HG03095 (cell line): ENCODE measurements at regions not wholly inside any gene's neighbourhood (a gene's known extent, or its start where the extent isn't known, plus 50 kb on each side); places are given as distances from the start of the nearest gene placed in this dataset.
"Not testable (repeated sequence)": the region's sequence is repeated elsewhere in the genome, so short reads cannot be mapped to it uniquely, and the experiment has no call there.

Experiments used
- ATAC-seq: cut with Tn5 transposase; IDR thresholded peaks from one replicate; pipeline ENCODE4 v1.9.1; 2021; ENCODE audit warnings: moderate library complexity; ENCODE audit not compliant: unreplicated experiment

DNA sequence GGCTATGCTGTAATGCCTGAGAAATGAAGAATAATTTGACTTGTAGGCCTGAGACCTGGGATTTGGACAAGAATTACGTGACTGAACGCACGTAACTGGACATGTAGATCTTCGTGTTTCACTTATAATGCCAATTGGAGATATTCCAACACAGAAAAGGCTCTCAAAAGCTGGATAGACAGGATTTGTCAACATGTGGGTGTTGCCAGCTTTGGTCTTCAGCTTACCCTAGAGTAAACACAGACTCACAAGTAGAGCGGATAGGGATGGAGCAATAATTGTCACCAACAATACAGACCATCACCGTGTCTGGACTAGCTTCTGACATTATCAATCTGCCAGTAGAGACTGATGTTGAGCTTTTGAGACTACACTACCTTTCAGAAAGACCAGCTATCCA lies 1511.0 kb upstream of the ADGRL3 start:
- ATAC-seq, result no peak

DNA sequence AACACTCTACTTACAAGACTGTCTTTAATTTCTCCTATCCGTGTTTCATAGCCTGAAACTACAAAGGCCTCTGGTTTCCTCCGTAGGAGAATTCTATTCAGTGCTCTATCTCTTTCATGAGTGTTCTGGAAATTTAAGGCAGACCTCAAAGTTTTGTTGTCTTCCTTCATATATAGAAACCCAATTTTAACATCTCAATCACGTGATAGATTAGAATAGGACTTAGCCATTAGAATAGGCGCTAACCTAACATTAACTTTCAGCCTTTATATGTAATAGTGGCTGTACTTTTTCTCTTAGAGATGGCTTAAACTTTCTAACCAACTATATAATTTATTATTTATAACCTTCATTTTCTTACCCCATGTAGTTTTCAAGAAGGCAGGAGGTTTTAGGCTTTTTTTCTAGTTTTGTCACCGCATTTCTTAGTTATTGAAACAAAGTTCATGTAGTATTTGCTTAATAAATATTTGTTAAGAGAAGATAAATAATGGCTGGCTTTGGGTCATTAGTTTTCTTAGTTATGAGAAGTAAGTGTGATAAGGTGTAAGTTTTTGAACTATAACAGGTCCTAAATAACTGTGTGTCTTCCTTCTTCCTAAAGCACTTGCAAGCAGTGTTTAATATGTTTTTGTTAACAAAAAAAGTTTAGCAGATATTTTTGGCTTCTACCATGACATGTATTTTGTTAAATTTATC lies 1504.6 kb upstream of the ADGRL3 start:
- no peak for ATAC-seq

DNA sequence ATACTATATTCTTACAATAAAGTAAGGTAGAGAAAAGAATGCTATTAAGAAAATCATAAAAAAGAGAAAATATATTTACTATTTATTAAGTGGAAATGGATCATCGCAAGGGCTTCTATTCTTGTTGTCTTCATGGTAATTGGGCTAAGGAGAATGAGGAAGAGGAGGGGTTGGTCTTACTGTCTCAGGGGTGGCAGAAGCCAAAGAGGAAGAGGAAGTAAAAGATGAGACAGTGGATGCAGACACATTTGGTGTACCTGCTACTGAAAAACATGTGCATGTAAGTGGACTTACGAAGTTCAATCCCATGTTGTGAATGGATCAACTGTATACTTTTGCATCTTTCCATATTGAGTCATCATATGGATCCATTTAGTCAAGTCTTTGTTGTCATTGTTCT lies 1502.1 kb upstream of the ADGRL3 start:
- no peak for ATAC-seq

DNA sequence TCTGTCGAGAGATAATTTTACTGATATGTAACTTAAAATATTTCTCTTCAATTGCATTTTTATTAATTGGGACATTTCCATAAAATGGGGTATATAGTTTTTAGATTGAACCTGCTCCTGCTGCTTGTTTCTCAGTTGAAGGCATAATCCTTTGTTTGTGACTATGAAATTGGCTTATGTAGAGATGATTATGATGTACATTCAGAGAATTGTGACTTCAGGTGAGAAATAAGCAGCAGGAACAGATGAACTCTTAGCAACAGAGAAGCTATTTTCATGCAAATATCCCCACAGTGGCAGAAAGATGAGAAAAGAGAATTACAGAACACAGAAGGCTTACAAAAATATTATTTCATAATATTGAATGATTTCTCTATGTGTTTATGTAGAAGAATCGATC lies 1499.5 kb upstream of the ADGRL3 start:
- ATAC-seq, result no peak

DNA sequence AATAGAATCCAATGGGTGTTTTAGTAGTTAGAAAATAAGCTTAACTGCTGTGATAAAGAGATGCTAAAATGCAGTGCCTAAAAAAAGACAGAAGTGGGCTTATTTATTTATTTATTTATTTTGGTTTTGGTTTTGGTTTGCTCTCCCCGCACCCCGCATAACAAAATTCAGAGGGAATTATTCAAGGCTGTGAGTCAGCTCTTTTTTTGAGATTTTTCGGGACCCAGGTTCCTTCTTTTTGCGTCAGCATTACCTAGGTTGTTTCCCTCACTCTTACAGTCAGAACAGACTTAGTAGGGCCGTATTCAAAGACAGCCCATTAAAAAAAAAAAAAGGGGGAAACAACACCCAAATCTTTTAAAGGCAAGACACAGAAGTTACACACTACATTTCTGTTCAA lies 1495.5 kb upstream of the ADGRL3 start:
- ATAC-seq, result no peak

DNA sequence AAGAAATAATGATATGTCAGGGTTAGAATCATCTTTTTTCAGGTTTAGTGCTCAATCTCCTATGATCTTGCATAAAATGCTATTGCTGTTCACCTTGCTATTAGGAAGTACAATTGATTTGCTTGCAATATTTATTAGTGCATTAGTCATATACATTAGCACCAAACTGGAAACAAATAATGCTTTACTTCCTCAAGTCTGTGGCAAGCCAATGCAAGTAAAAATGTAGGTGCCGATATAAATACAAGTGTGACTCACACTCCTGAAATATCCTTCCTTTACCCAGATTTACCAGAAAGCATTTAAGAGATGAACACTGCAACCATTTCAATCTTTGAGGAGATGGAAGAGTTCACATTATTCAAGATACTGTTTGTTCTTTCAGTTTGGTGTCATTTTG lies 1487.7 kb upstream of the ADGRL3 start:
- ATAC-seq, result no peak

DNA sequence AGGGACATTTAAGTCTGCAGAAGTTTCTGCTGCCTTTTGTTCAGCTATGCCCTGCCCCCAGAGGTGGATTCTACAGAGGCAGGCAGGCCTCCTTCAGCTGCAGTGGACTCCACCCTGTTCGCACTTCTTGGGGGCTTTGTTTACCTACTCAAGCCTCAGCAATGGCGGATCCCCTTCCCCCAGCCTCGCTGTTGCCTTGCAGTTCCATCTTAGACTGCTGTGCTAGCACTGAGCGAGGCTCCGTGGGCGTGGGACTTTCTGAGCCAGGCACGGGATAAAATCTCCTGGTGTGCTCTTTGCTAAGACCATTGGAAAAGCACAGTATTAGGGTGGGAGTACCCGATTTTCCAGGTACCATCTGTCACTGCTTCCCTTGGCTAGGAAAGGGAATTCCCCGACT lies 1475.8 kb upstream of the ADGRL3 start:
- not testable (repeated sequence) for ATAC-seq

DNA sequence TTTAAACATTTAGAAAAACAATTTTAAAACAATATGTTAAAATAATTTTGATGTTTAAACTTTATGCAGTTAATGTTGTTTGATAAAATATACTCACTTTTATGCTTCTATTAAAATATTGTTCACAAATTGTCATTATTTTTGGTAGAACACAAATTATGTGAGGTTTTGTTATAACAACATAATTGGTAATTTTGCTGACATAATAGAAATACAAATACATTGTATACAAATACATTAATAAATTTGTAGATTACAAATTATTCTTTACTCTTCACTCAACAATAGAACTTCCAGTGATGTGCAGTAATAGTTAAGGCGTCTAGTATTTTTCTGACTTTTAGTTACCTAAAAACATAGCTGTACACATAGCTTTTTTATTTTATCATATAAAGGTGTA lies 1472.4 kb upstream of the ADGRL3 start:
- ATAC-seq, result no peak

DNA sequence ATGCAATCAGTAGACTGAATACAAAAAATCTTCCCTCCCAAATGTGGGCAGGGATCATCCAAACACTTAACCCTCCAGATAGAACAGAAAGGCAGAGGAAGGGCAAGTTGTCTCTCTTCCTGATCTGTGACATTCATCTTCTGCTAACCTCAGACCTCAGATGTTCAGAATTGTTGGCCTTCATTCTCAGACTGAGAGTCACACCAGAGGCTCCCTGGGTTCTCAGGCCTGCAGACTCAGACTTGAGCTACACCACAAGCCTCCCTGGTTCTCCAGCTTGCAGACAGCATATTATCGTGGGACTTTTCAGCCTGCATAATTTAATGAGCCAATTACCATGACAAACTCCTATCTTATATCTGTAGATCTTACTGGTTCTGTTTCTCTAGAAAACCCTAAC lies 1471.6 kb upstream of the ADGRL3 start:
- no peak for ATAC-seq

DNA sequence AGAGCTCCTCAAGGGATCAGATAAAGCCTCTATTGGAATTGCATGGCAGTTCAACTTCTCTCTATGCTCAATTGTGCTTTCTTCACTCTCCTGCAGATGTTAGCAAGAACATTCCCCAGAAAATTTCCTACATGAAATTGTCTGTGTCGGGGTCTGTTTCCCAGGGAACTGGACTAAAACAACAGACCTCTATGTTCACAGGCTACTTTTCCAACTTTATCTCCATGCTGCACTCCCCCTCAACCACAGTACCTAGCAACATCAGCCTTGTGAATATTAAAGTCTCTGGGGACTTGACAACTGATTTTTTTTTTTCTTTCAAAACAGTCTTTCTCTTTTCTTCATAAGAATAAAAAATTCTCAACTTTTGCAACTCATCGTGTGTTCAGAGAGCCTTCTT lies 1470.8 kb upstream of the ADGRL3 start:
- no peak for ATAC-seq

DNA sequence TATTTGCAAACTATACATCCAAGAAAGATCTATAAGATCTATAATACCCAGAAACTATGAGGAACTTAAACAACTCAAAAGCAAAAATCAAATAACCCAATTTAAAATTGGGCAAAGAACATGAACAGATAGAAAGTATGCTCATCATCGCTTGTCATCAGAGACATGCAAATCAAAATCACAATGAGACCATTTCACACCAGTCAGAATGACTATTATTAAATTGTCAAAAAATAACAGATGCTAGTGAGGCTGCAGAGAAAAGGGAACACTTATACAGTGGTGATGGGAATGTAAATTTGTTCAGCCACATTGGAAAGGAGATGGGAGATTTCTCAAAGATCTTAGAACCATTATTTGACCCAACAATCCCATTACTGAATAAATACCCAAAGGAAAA lies 1451.7 kb upstream of the ADGRL3 start:
- ATAC-seq, result no peak

DNA sequence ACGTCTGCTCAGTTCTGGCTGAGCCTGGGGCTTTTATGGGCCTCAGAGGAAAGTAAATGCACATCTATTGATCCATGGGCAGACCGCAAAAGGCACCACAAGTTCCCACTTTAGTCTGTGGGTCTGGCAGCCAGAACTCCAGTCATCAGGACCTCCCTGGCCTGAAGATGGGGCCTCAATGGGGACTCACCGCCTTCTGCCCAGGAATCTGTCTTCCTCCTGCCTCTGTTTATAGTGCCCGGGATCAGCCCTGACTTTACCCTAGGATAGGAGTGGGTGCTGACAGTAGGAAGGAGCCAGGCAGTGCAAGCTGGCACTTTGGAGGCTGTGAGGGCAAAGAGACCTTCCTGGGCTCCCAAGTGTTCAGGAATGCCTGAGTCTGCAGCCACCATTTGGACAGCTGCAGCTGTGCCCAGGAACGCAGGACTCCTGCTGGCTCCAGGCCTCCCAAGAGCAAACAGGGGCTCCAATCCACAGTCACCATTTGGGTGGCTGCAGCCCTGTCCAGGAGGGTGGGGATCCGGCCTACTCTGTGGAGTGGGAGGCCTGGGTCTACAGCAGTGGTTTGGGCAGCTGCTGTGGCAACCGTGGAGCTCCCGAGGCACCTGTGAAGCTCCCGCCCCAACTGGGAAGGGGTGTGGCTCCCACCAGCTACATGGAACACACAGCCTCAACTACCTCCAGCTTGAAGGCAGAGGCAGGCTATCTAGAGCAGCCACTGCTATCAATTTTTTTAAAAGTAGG lies 1440.9 kb upstream of the ADGRL3 start:
- ATAC-seq, result no peak

DNA sequence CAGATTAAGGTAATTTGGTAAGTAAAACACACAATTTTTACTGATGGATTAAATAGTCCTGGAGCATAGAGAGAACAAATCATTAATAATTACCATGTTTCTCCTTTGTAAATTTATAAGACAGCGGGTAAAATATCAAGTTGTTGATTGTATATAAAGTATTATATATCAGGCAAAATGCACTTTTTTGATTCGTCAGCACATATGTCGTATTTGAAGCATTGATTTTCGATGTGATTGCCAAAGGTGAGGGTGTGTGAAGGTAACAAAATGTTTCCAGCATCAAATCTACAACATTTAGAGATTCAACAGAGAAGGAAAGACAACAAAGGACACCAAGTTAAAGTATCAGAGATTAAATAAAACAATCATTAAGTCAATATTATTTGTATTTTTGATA lies 1437.8 kb upstream of the ADGRL3 start:
- no peak for ATAC-seq

DNA sequence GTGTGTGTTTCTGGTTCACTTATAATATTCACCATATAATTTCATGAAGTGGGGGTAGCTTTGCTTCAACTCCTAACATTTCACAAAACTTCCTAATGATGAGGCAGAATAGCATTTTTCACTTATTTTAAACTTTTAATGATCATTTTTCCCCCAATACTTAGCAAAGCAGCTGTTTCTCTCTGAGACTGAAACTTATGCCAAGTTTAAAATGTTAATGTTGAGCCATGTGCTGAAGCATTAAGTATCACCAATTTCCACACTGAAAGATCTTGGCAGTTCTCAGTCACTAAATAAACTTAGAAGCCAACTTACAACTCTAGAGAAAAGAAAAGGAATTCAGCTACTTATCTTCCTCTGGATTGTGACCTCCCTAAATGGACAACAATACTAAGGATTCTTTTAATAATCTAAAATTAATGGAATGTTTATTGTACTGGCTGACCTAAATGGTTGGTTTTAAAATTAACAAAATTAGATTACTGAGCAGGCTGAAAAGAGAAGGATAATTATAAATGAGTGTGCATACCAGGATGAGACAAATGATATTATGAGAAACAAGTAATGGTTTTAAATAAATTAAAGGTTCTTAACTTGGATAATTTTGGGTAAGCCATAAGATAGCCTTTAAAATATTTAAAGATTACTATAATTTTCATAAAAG lies 1429.4 kb upstream of the ADGRL3 start:
- ATAC-seq, result no peak

DNA sequence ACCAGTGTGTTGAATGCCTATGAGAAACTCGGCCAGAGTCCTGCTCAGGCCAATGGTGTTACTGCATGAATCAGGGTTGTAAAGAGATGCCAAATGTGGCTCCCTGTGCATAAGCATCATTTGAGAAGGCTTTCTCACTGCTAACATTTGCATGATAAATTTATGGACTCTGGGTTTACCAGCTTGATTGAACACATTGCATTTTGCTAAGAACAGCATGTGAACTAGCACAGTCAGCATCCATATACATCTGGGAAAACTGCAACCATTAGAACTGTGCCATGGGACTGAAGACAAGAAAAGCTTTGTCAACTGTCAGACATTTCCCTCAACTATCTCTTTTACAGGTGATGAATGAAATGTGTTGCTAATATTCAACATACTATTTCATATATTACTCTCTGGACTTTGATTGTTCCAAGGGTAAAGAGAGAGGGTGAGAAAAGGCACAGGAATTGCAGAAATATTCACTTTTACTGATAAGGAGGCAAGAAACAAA lies 1427.4 kb upstream of the ADGRL3 start:
- ATAC-seq, result no peak

DNA sequence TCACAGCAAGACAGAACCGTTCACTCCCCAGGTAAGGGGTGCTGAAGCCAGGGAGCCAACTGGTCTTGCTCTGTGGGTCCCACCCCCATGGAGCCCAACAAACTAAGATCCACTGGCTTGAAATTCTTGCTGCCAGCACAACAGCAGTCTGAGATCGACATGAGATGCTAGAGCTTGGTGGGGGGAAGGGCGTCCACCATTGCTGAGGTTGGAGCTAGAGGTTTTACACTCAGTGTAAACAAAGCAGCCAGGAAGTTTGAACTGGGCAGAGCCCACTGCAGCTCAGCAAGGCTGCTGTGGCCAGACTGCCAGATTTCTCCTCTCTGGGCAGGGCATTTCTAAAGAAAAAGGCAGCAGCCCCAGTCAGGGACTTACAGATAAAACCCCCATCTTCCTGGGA lies 1419.9 kb upstream of the ADGRL3 start:
- not testable (repeated sequence) for ATAC-seq

DNA sequence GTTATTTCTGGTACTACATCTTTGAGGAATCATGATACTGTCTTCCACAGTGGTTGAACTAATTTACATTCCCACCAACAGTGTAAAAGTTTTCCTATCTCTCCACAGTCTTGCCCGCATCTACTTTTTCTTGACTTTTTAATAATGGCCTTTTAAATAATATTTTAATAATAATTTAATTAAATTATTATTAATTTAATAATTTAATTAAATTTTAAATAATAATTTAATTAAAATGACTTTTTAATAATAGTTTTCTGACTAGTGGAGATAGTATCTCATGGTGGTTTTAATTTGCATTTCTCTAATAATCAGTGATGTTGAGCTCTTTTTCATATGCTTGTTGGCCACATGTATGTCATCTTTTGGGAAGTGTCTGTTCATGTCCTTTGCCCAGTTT lies 1395.0 kb upstream of the ADGRL3 start:
- no peak for ATAC-seq

DNA sequence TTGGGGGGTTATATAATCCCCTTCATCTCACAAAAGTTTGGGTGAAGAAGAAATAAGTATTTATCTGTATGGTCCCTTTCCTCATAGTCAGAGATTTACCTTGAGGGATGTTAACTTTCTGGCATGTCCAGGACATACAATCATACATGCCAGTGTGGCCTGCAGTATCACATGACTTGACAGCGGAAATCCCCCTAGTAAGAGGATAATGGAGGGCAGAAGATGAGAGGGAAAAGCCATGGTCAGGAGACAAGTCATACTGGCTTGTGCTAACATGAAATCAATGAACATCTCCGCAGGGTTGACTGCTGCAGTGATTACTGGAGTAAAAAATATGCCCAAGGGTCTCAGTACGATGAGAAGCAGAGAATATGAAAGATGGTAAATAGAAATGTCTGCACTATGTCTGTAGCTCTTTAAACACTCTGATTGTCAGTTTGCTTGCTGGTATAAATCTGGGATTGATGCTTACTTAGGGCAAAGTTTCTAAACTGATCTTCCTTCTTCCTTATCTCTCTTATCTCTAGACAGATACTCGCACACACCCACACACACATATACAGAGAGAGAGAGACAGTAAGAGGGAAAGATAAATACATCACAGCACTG lies 1385.6 kb upstream of the ADGRL3 start:
- no peak for ATAC-seq

DNA sequence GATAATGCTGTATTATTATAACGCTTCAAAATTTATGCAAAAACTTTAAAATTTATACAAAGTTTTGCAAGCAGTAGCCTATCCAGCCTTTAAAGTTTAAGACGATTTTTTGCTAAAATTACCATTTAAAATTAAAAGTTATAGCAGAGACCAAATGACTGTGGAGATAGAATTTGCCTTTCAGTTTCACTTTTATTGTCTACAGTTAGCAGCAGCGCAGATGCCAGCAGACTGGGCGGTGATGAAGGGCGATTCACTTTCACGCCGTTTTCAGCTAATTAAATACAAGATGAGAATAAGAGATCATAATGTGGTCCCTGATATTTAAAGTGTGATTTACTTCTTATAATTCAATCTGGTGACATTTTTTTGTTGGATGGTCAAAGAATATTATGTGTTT lies 1381.5 kb upstream of the ADGRL3 start:
- no peak for ATAC-seq

DNA sequence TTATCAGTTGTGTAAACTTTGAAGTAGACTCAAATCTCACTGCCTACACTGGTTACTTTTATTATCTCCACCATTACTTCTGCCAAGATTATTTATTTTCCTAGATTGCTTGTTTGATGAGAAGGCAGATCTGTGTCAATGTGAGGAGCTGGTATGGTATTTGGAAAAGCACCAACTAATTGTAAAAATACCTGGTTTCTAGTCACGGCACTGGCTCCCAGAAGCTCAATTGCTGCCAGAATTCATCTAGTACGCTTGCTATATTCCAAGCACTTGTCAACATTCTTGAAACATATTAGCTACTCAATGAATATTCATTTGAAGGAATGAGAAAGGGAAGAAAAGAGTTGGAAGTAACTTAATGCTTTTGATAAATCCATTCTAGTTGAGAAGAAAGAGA lies 1376.8 kb upstream of the ADGRL3 start:
- ATAC-seq, result no peak

DNA sequence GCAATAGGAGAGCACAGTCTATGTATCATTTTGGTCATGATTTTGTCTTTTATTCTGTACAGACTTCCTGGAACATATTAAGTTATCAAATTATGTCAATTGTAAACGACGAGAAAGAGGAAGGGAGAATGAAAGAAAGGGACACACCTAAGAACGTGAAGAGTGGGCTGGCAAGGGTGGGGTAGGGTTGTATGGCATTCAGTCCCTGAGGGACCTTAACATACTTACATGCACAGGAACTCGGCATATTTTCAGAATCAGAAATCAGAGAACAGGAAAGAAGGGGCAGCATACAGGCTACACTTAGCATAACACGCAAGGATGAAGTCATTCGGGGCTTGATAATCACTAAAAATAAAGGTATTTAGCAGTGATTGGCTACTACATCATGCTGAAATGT lies 1375.0 kb upstream of the ADGRL3 start:
- no peak for ATAC-seq

DNA sequence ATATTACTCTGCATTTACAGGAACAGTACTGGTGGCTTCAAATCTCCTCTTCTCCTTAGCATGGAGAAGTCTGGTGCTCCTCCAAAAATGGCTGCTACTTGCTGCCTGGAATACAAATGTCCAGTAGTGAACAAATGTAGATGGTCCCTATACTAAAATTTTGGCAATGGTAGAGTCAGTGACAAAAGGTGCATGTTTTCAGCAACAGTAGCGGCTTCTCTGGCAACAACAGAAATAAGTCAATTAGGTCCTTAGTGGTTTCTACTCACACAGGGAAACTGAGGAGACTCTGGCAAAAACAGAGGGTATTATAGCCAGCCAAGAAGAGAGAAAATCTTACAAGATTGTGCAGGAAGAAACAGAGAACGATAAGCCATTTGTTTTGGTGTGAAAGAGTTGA lies 1368.4 kb upstream of the ADGRL3 start:
- ATAC-seq, result no peak
